Suprapubic skin (tissue), 4 donors: ENCODE measurements at regions not wholly inside any gene's neighbourhood (a gene's known extent, or its start where the extent isn't known, plus 50 kb on each side); places are given as distances from the start of the nearest gene placed in this dataset.

Source experiments
- DNase-seq, 2 donors: peaks; one replicate each; pipeline ENCODE4 v3.0.0-alpha.2; 2019; ENCODE audit warnings: low spot score in 2 of 2
- H3K27ac ChIP-seq: fragments of 200-600 bp; sonication (generic); one replicate; pipeline ENCODE4 v1.5.1; 2019
- H3K27me3 ChIP-seq: fragments of 200-600 bp; sonication (generic); one replicate; pipeline ENCODE4 v1.5.1; 2019
- H3K36me3 ChIP-seq: fragments of 200-600 bp; sonication (generic); one replicate; pipeline ENCODE4 v1.5.1; 2019
- H3K4me1 ChIP-seq: fragments of 200-600 bp; sonication (generic); one replicate; pipeline ENCODE4 v1.5.1; 2019
- H3K4me3 ChIP-seq: fragments of 200-600 bp; sonication (generic); one replicate; pipeline ENCODE4 v1.5.1; 2019; ENCODE audit warnings: mild to moderate bottlenecking
- H3K9me3 ChIP-seq: fragments of 200-600 bp; sonication (generic); one replicate; pipeline ENCODE4 v1.5.1; 2019
- CTCF ChIP-seq, 2 donors: fragments of 200-600 bp in 1 of 2; fragments of 450-650 bp in 1 of 2; sonication (generic) in 1 of 2; IDR thresholded peaks; one replicate each; pipeline ENCODE4 v1.5.1; 2016 to 2019; ENCODE audit warnings: antibody characterized with exemption in 2 of 2, mild to moderate bottlenecking in 1 of 2, moderate library complexity in 1 of 2
- EP300 ChIP-seq: sonication (generic); formaldehyde crosslinking; IDR thresholded peaks from one replicate; pipeline ENCODE4 v1.6.1; 2017; ENCODE audit warnings: antibody characterized with exemption
- POLR2A ChIP-seq, 2 donors: fragments of 450-650 bp; IDR thresholded peaks; one replicate each; pipeline ENCODE4 v1.6.1; 2017; ENCODE audit warnings: antibody characterized with exemption in 2 of 2, mild to moderate bottlenecking in 2 of 2, moderate library complexity in 2 of 2
- POLR2AphosphoS5 ChIP-seq, 3 donors: sonication (generic); formaldehyde crosslinking; IDR thresholded peaks; one replicate each; pipeline ENCODE4 v1.6.1; 2017; ENCODE audit warnings: antibody characterized with exemption in 3 of 3
- WGBS: methylation state at CpG from one replicate; pipeline ENCODE4 v1.1.5; 2018; 5-methylcytosine and 5-hydroxymethylcytosine counted together

- 81% methylated on average over 8 of the region's 8 CpGs for WGBS
- no peaks in the 10 kb centered on the region for H3K4me1 ChIP-seq
- H3K27ac ChIP-seq, result no peak overlapping the region
- TF ChIP-seq POLR2A (IDR thresholded peaks at IDR 0.05), result no peak
- TF ChIP-seq POLR2AphosphoS5 (IDR thresholded peaks at IDR 0.05), result no peak
- TF ChIP-seq CTCF (IDR thresholded peaks at IDR 0.05), result no peak
- no peak for TF ChIP-seq EP300
- DNase-seq, result no peak
- H3K4me3 ChIP-seq, result no peak overlapping the region
- H3K27me3 ChIP-seq, result no peaks in the 10 kb centered on the region
- H3K9me3 ChIP-seq, result no peaks in the 10 kb centered on the region
- no peaks in the 10 kb centered on the region for H3K36me3 ChIP-seq
Measured at GRCh38 chr6:84340422-84340821, 113.0 kb upstream of the CEP162 start.

GRCh38 chr6:84333842-84334241 lies 106.4 kb upstream of the CEP162 start:
- TF ChIP-seq POLR2AphosphoS5 (IDR thresholded peaks at IDR 0.05), result no peak
- TF ChIP-seq EP300, result no peak
- TF ChIP-seq POLR2A (IDR thresholded peaks at IDR 0.05), result no peak
- no peak for TF ChIP-seq CTCF (IDR thresholded peaks at IDR 0.05)
- no peaks in the 10 kb centered on the region for H3K4me1 ChIP-seq
- no peaks in the 10 kb centered on the region for H3K27me3 ChIP-seq
- no peak for DNase-seq
- 45% methylated on average over 5 of the region's 5 CpGs for WGBS
- no peak overlapping the region for H3K27ac ChIP-seq
- H3K36me3 ChIP-seq, result no peaks in the 10 kb centered on the region
- no peaks in the 10 kb centered on the region for H3K9me3 ChIP-seq
- no peak overlapping the region for H3K4me3 ChIP-seq

- Histone ChIP-seq H3K4me3 (no peak overlapping the region), H3K27ac (no peak overlapping the region), H3K9me3 (no peaks in the 10 kb centered on the region), H3K27me3 (no peaks in the 10 kb centered on the region), H3K36me3 (no peaks in the 10 kb centered on the region), H3K4me1 (no peaks in the 10 kb centered on the region)
- WGBS, result 59% methylated on average over 3 of the region's 3 CpGs
- TF ChIP-seq CTCF (IDR thresholded peaks at IDR 0.05), result no peak
- TF ChIP-seq POLR2A (IDR thresholded peaks at IDR 0.05), result no peak
- TF ChIP-seq POLR2AphosphoS5 (IDR thresholded peaks at IDR 0.05), result no peak
- TF ChIP-seq EP300, result no peak
- DNase-seq, result no peak
Measured at GRCh38 chr6:84332139-84333034, 104.9 kb upstream of the CEP162 start.

GRCh38 chr6:84330325-84330724 lies 102.9 kb upstream of the CEP162 start:
- Histone ChIP-seq H3K9me3 (no peaks in the 10 kb centered on the region), H3K36me3 (no peaks in the 10 kb centered on the region), H3K27me3 (no peaks in the 10 kb centered on the region), H3K4me1 (no peaks in the 10 kb centered on the region), H3K4me3 (no peak overlapping the region), H3K27ac (no peak overlapping the region)
- 86% methylated on average over 2 of the region's 2 CpGs for WGBS
- no peak for DNase-seq
- TF ChIP-seq CTCF (IDR thresholded peaks at IDR 0.05) (no peak), POLR2AphosphoS5 (IDR thresholded peaks at IDR 0.05) (no peak)

- 37% methylated on average over 2 of the region's 2 CpGs for WGBS
- no peak for DNase-seq
Measured at GRCh38 chr6:84329516-84329915, 102.1 kb upstream of the CEP162 start.

More at GRCh38 chr6:84329516-84329915, 102.1 kb upstream of the CEP162 start:
- H3K27ac ChIP-seq, result no peak overlapping the region
- H3K27me3 ChIP-seq, result no peaks in the 10 kb centered on the region
- no peaks in the 10 kb centered on the region for H3K9me3 ChIP-seq
- no peaks in the 10 kb centered on the region for H3K36me3 ChIP-seq
- H3K4me3 ChIP-seq, result no peak overlapping the region
- TF ChIP-seq POLR2AphosphoS5 (IDR thresholded peaks at IDR 0.05) (no peak), POLR2A (IDR thresholded peaks at IDR 0.05) (no peak), CTCF (IDR thresholded peaks at IDR 0.05) (no peak), EP300 (no peak)
- H3K4me1 ChIP-seq, result no peaks in the 10 kb centered on the region
